HFFc6 (cell line): ENCODE measurements at regions not wholly inside any gene's neighbourhood (a gene's known extent, or its start where the extent isn't known, plus 50 kb on each side); places are given as distances from the start of the nearest gene placed in this dataset.

ENCODE experiments used
- DNase-seq: peaks from one replicate; pipeline ENCODE4 v3.0.0-alpha.2; 2018
- H3K27ac Mint-ChIP-seq: 2 replicates; pipeline ENCODE4 v1.8.0; 2020; ENCODE audit warnings: mild to moderate bottlenecking, mixed read lengths
- H3K27me3 Mint-ChIP-seq: 2 replicates; pipeline ENCODE4 v1.8.0; 2021; ENCODE audit warnings: mild to moderate bottlenecking, moderate library complexity, mixed read lengths; ENCODE audit not compliant: insufficient read depth
- H3K36me3 Mint-ChIP-seq: 2 replicates; pipeline ENCODE4 v1.8.0; 2021; ENCODE audit warnings: low read depth, mixed read lengths
- H3K4me1 Mint-ChIP-seq: 2 replicates; pipeline ENCODE4 v1.8.0; 2020; ENCODE audit warnings: low read depth, mixed read lengths
- H3K4me3 Mint-ChIP-seq: 2 replicates; pipeline ENCODE4 v1.8.0; 2020; ENCODE audit warnings: mild to moderate bottlenecking, moderate library complexity, mixed read lengths
- H3K9me3 Mint-ChIP-seq: 2 replicates; pipeline ENCODE4 v1.8.0; 2020; ENCODE audit warnings: mild to moderate bottlenecking, mixed read lengths
- CTCF ChIP-seq: fragments of 200-600 bp; sonication (generic); IDR thresholded peaks from 2 replicates; pipeline ENCODE4 v1.5.0; 2021; ENCODE audit warnings: antibody characterized with exemption, mild to moderate bottlenecking

- H3K4me3 Mint-ChIP-seq, result no peak overlapping the region; the same call in 1 of the 2 replicates
- H3K36me3 Mint-ChIP-seq, result peaks cover 5% of the 10 kb centered on the region; the same call in 1 of the 2 replicates
- no peaks in the 10 kb centered on the region for H3K27me3 Mint-ChIP-seq
- peak overlapping the region; percentile 83 for H3K27ac Mint-ChIP-seq
- TF ChIP-seq CTCF, result no peak
- H3K4me1 Mint-ChIP-seq, result peaks cover 22% of the 10 kb centered on the region
- DNase-seq, result peak; percentile 26
- H3K9me3 Mint-ChIP-seq, result no peaks in the 10 kb centered on the region
Measured at GRCh38 chrX:13387666-13388494, 68.0 kb upstream of the ATXN3L start.

GRCh38 chrX:13386636-13387035 is 66.8 kb upstream of the ATXN3L start:
- H3K4me1 Mint-ChIP-seq, result peaks cover 33% of the 10 kb centered on the region
- TF ChIP-seq CTCF, result no peak
- H3K27me3 Mint-ChIP-seq, result no peaks in the 10 kb centered on the region
- peaks cover 5% of the 10 kb centered on the region; the same call in 1 of the 2 replicates for H3K36me3 Mint-ChIP-seq
- H3K9me3 Mint-ChIP-seq, result no peaks in the 10 kb centered on the region
- H3K27ac Mint-ChIP-seq, result no peak overlapping the region; the same call in 1 of the 2 replicates
- no peak overlapping the region for H3K4me3 Mint-ChIP-seq
- no peak for DNase-seq

- Mint-ChIP-seq H3K27ac (no peak overlapping the region; the same call in 1 of the 2 replicates), H3K9me3 (no peaks in the 10 kb centered on the region), H3K4me1 (peaks cover 38% of the 10 kb centered on the region), H3K4me3 (no peak overlapping the region), H3K27me3 (no peaks in the 10 kb centered on the region), H3K36me3 (peaks cover 5% of the 10 kb centered on the region; the same call in 1 of the 2 replicates)
- no peak for DNase-seq
- no peak for TF ChIP-seq CTCF
Measured at GRCh38 chrX:13386092-13386491, 66.2 kb upstream of the ATXN3L start.

- H3K4me3 Mint-ChIP-seq, result no peak overlapping the region
- no peaks in the 10 kb centered on the region for H3K9me3 Mint-ChIP-seq
- TF ChIP-seq CTCF, result no peak
- no peak for DNase-seq
- no peaks in the 10 kb centered on the region for H3K27me3 Mint-ChIP-seq
- no peaks in the 10 kb centered on the region for H3K36me3 Mint-ChIP-seq
- H3K27ac Mint-ChIP-seq, result no peak overlapping the region
- peaks cover 55% of the 10 kb centered on the region for H3K4me1 Mint-ChIP-seq
Measured at GRCh38 chrX:13383907-13384306, 64.1 kb upstream of the ATXN3L start.

- Mint-ChIP-seq H3K9me3 (no peaks in the 10 kb centered on the region), H3K4me1 (peaks cover 52% of the 10 kb centered on the region), H3K27ac (peak overlapping the region; percentile 69), H3K36me3 (no peaks in the 10 kb centered on the region), H3K4me3 (no peak overlapping the region), H3K27me3 (no peaks in the 10 kb centered on the region; the same call in 1 of the 2 replicates)
- peak; percentile 5 for DNase-seq
- TF ChIP-seq CTCF, result no peak
Measured at GRCh38 chrX:13381514-13381913, 61.7 kb upstream of the ATXN3L start.
